Right lobe of liver (tissue), 4 donors: ENCODE measurements at regions not wholly inside any gene's neighbourhood (a gene's known extent, or its start where the extent isn't known, plus 50 kb on each side); places are given as distances from the start of the nearest gene placed in this dataset.

Source experiments
- POLR2A ChIP-seq: fragments of 450-650 bp; IDR thresholded peaks from one replicate; pipeline ENCODE4 v1.6.1; 2017; ENCODE audit warnings: antibody characterized with exemption, mild to moderate bottlenecking
- TF ChIP-seq, protein P1 (sequence below), 4 donors: fragments of 200-600 bp in 3 of 4; fragments of 450-650 bp in 1 of 4; IDR thresholded peaks; one replicate each; pipeline versions ENCODE4 v1.5.1 to v1.8.0; 2016 to 2022; ENCODE audit warnings: antibody characterized with exemption in 4 of 4, mild to moderate bottlenecking in 2 of 4
- donor health status: DM: no; HTN: no; CAD: no.
- donor health status: DM: no; HTN: no; CAD: no.
- donor health status: DM: no; HTN: yes; CAD: no.

DNA sequence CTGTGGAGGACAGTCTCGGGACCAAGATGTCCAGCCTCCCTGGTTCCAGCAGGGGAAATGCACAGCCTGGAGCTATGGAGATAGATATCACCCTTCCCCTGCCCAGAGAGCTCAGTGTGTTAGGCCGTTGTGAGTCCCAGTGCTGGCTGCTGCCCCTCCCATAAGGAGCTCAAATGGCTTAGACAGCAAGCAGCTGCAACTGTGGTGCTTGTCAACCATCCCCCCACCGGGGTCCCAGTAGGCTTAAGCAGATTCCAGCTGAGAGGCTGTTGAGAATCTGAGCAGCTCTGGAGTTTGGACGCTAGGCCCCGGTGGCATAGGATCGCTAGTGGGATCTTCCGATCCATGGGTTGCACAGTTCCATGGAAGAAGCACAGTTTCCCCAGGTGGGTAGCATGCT lies 181.8 kb upstream of the POF1B start:
- TF ChIP-seq, protein P1, sequence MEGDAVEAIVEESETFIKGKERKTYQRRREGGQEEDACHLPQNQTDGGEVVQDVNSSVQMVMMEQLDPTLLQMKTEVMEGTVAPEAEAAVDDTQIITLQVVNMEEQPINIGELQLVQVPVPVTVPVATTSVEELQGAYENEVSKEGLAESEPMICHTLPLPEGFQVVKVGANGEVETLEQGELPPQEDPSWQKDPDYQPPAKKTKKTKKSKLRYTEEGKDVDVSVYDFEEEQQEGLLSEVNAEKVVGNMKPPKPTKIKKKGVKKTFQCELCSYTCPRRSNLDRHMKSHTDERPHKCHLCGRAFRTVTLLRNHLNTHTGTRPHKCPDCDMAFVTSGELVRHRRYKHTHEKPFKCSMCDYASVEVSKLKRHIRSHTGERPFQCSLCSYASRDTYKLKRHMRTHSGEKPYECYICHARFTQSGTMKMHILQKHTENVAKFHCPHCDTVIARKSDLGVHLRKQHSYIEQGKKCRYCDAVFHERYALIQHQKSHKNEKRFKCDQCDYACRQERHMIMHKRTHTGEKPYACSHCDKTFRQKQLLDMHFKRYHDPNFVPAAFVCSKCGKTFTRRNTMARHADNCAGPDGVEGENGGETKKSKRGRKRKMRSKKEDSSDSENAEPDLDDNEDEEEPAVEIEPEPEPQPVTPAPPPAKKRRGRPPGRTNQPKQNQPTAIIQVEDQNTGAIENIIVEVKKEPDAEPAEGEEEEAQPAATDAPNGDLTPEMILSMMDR (IDR thresholded peaks at IDR 0.05): no peak
- no peak for TF ChIP-seq POLR2A
